ENCODE measurements at regions not wholly inside any gene's neighbourhood (a gene's known extent, or its start where the extent isn't known, plus 50 kb on each side); places are given as distances from the start of the nearest gene placed in this dataset.

DNA sequence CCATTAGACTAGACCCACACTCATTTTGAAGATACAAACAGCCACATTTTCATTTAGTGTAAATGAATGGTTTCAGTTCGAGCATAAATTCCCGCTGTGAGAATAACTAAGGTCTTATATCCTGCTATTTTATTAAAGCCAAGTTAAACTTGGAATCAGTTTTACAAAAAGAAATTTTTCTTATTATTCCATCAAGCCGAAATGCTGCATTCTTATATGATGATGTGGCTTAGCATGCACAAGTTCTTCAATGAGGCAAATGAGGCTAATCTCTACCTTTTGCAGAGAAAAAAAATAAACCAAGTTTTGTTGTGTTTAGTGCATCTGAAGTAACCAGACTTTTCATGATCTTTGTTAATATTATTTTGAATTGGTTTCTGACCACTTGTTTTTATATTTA, 953.9 kb upstream of the PCDH10 start (continued):
- TF ChIP-seq NR1H2 (CRISPR knock-in tag; IDR thresholded peaks at IDR 0.05; ENCODE audit: borderline replicate concordance, low read depth) (no peak), SSRP1 (CRISPR knock-in tag; IDR thresholded peaks at IDR 0.05) (no peak), SIN3A (IDR thresholded peaks at IDR 0.05; ENCODE audit: borderline replicate concordance, low read depth, low read length) (no peak)
- TF ChIP-seq, protein P1, sequence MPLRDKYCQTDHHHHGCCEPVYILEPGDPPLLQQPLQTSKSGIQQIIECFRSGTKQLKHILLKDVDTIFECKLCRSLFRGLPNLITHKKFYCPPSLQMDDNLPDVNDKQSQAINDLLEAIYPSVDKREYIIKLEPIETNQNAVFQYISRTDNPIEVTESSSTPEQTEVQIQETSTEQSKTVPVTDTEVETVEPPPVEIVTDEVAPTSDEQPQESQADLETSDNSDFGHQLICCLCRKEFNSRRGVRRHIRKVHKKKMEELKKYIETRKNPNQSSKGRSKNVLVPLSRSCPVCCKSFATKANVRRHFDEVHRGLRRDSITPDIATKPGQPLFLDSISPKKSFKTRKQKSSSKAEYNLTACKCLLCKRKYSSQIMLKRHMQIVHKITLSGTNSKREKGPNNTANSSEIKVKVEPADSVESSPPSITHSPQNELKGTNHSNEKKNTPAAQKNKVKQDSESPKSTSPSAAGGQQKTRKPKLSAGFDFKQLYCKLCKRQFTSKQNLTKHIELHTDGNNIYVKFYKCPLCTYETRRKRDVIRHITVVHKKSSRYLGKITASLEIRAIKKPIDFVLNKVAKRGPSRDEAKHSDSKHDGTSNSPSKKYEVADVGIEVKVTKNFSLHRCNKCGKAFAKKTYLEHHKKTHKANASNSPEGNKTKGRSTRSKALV (CRISPR knock-in tag; IDR thresholded peaks at IDR 0.05): no peak
- TF ChIP-seq, protein P2, sequence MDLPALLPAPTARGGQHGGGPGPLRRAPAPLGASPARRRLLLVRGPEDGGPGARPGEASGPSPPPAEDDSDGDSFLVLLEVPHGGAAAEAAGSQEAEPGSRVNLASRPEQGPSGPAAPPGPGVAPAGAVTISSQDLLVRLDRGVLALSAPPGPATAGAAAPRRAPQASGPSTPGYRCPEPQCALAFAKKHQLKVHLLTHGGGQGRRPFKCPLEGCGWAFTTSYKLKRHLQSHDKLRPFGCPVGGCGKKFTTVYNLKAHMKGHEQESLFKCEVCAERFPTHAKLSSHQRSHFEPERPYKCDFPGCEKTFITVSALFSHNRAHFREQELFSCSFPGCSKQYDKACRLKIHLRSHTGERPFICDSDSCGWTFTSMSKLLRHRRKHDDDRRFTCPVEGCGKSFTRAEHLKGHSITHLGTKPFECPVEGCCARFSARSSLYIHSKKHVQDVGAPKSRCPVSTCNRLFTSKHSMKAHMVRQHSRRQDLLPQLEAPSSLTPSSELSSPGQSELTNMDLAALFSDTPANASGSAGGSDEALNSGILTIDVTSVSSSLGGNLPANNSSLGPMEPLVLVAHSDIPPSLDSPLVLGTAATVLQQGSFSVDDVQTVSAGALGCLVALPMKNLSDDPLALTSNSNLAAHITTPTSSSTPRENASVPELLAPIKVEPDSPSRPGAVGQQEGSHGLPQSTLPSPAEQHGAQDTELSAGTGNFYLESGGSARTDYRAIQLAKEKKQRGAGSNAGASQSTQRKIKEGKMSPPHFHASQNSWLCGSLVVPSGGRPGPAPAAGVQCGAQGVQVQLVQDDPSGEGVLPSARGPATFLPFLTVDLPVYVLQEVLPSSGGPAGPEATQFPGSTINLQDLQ (CRISPR knock-in tag; IDR thresholded peaks at IDR 0.05): no peak

DNA sequence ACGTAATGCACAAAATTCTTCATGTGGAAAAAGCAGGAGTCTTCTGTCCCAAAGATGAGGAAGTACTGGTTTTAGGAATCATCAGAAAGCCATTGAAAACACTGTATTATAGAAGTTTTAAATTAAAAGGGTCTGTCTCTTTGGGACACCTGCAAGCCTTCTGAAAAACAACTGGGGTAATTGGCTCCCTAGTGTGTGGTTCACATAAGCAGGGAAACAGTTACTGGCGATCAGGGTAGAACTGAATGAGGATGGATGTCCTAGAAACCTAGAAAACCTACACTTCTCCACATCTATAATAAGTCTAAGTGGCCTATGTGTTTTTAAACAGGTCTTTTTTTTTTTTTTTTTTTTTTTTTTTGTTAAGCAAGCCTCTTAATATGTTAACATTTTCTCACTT, 945.5 kb upstream of the PCDH10 start:
- H3K36me3 ChIP-seq (replicated peaks in 1 of 2; ENCODE audit: control insufficient read depth in 1 of 2, insufficient read depth in 2 of 2, low read length in 2 of 2): no peaks in the 10 kb centered on the region
- H2AFZ ChIP-seq (ENCODE audit: low read length): no peak overlapping the region
- FAIRE-seq (no peak), ATAC-seq (no peak), DNase-seq (ENCODE audit: low spot score) (no peak)
- H3K27ac ChIP-seq (ENCODE audit: extremely low read length, insufficient read depth, low read length): no peak overlapping the region
- H3K4me1 ChIP-seq (ENCODE audit: insufficient read depth, low read length): no peaks in the 10 kb centered on the region
- no peaks in the 10 kb centered on the region for H3K79me2 ChIP-seq (ENCODE audit: insufficient read depth, low read length)
- H4K20me1 ChIP-seq (ENCODE audit: insufficient read depth, low read length): no peaks in the 10 kb centered on the region
- ChIA-PET POLR2A (no interaction called here), CTCF (ENCODE audit: low intra/inter-chr PET ratio, low total read pairs) (no interaction called here)
- WGBS (ENCODE audit: low lambda C conversion rate): 4% methylated on average over 2 of the region's 2 CpGs
- no peak overlapping the region for H3K4me2 ChIP-seq (ENCODE audit: low read depth, low read length)
- H3K27me3 ChIP-seq (ENCODE audit: control insufficient read depth in 1 of 2, insufficient read depth in 2 of 2, low read length in 2 of 2): no peaks in the 10 kb centered on the region
- no peak overlapping the region for H3K9ac ChIP-seq (ENCODE audit: insufficient read depth, low read depth, low read length)
- TF ChIP-seq PLRG1 (conservative IDR thresholded peaks at IDR 0.05): no peak
- TF ChIP-seq ZNF567 (CRISPR knock-in tag; IDR thresholded peaks at IDR 0.05; ENCODE audit: borderline replicate concordance): no peak
- no peak for TF ChIP-seq DNMT3B (CRISPR knock-in tag; conservative IDR thresholded peaks at IDR 0.05)
- no peak for TF ChIP-seq MYNN (CRISPR knock-in tag; IDR thresholded peaks at IDR 0.05; ENCODE audit: low read depth)
- TF ChIP-seq RXRB (CRISPR knock-in tag; IDR thresholded peaks at IDR 0.05; ENCODE audit: borderline replicate concordance): no peak
- no peak for TF ChIP-seq ZC3H13 (CRISPR knock-in tag; IDR thresholded peaks at IDR 0.05)
- no TSS peak for BruUV-seq (replicated peaks)
- in situ Hi-C loops (cut with HindIII; ENCODE audit: extremely low pct_ligation_motif_present, low pct_unique_long_range_greater_than_20kb) (no loop called here), intact Hi-C loops (cut with micrococcal nuclease; ENCODE audit: unreplicated experiment) (no loop called here)
- H3K4me3 ChIP-seq (replicated peaks in 1 of 3; ENCODE audit: insufficient read depth in 1 of 3, low read depth in 2 of 3, low read length in 3 of 3): no peak overlapping the region
- no peaks in the 10 kb centered on the region for H3K9me3 ChIP-seq (ENCODE audit: low read length)

Data from HepG2 (cell line).